ENCODE measurements at regions not wholly inside any gene's neighbourhood (a gene's known extent, or its start where the extent isn't known, plus 50 kb on each side); places are given as distances from the start of the nearest gene placed in this dataset.

DNA sequence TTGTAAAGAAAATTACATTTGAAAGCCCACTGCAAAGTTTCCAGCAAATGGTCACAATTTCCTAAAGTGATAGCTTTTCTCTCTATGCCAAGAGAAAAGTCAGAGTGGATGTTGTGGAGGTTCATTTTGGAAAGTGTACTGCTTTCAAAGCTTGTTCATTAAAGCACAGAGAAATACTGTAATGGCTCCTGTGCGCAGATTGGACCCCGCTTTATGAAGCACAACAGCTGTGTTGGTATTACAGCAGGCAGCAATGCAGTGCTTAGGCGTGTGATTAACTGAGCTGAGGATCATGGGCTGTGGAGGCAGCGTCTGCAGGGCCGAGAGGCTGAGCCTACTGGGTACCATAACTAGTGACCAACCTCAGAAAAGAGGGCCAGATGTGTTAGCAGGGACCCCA lies 478.4 kb upstream of the CFAP20DC start:
- TF ChIP-seq, protein P1, sequence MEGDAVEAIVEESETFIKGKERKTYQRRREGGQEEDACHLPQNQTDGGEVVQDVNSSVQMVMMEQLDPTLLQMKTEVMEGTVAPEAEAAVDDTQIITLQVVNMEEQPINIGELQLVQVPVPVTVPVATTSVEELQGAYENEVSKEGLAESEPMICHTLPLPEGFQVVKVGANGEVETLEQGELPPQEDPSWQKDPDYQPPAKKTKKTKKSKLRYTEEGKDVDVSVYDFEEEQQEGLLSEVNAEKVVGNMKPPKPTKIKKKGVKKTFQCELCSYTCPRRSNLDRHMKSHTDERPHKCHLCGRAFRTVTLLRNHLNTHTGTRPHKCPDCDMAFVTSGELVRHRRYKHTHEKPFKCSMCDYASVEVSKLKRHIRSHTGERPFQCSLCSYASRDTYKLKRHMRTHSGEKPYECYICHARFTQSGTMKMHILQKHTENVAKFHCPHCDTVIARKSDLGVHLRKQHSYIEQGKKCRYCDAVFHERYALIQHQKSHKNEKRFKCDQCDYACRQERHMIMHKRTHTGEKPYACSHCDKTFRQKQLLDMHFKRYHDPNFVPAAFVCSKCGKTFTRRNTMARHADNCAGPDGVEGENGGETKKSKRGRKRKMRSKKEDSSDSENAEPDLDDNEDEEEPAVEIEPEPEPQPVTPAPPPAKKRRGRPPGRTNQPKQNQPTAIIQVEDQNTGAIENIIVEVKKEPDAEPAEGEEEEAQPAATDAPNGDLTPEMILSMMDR (IDR thresholded peaks at IDR 0.05; ENCODE audit: low read depth, low read length) = no peak
- in situ Hi-C loops (cut with HindIII; ENCODE audit: low sequenced_read_pairs) = no loop called here
- no peak overlapping the region for H3K4me3 ChIP-seq (ENCODE audit: low read depth, low read length)
- no peak for DNase-seq (ENCODE audit: low read depth, low spot score)

DNA sequence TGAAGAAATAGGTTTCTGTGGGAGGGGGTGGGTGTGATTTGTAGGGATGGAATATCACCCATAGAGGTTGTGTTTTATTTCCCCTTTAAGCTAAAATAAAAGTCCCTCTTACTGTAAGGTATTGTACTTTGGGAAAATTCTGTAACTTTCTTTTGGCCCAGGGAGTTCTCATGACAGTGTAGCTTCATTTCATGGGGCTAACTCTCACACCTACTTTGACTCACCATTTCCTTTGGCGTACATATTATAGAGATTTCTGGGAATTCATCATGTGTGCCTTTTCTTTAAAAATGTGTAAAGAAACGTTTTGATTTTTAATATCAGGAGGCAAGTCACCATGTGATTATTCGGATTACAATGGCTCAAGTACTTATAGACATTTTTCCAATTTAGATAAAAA lies 477.7 kb upstream of the CFAP20DC start:
- DNase-seq (ENCODE audit: low read depth, low spot score) = no peak
- TF ChIP-seq, protein P1 (IDR thresholded peaks at IDR 0.05; ENCODE audit: low read depth, low read length) = no peak
- no peak overlapping the region for H3K4me3 ChIP-seq (ENCODE audit: low read depth, low read length)
- in situ Hi-C loops (cut with HindIII; ENCODE audit: low sequenced_read_pairs) = no loop called here

- DNase-seq (ENCODE audit: low read depth, low spot score) = no peak
- TF ChIP-seq, protein P1 (IDR thresholded peaks at IDR 0.05; ENCODE audit: low read depth, low read length) = no peak
- in situ Hi-C loops (cut with HindIII; ENCODE audit: low sequenced_read_pairs) = no loop called here
- no peak overlapping the region for H3K4me3 ChIP-seq (ENCODE audit: low read depth, low read length)
These were observed 477.2 kb upstream of the CFAP20DC start for GRCh38 chr3:59526999-59527398.

DNA sequence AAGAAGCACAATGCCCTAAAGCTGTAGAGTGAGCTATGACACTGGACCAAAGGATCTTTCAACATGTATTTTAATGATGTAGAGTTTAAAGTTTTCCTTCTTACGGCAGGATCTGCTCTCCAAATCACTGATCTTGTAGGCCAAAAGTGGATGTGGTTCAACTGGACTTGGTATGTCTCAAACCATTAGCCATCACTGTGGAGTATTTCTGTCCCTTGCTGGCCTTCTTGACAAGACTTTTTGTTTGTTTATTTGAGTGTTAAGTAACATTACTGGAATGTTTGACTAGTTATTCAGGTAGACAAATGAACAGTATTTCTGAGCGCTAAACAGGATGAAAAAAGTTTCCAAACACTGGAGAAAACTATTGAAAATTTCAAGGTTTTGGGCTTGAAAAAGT lies 472.7 kb upstream of the CFAP20DC start:
- in situ Hi-C loops (cut with HindIII; ENCODE audit: low sequenced_read_pairs) = no loop called here
- no peak overlapping the region for H3K4me3 ChIP-seq (ENCODE audit: low read depth, low read length)
- DNase-seq (ENCODE audit: low read depth, low spot score) = no peak
- TF ChIP-seq, protein P1 (IDR thresholded peaks at IDR 0.05; ENCODE audit: low read depth, low read length) = no peak

GRCh38 chr3:59519094-59519493 lies 469.3 kb upstream of the CFAP20DC start:
- in situ Hi-C loops (cut with HindIII; ENCODE audit: low sequenced_read_pairs) = no loop called here
- TF ChIP-seq, protein P1 (IDR thresholded peaks at IDR 0.05; ENCODE audit: low read depth, low read length) = no peak
- H3K4me3 ChIP-seq (ENCODE audit: low read depth, low read length) = no peak overlapping the region
- no peak for DNase-seq (ENCODE audit: low read depth, low spot score)

- TF ChIP-seq, protein P1 (IDR thresholded peaks at IDR 0.05; ENCODE audit: low read depth, low read length) = no peak
- H3K4me3 ChIP-seq (ENCODE audit: low read depth, low read length) = no peak overlapping the region
- no peak for DNase-seq (ENCODE audit: low read depth, low spot score)
- in situ Hi-C loops (cut with HindIII; ENCODE audit: low sequenced_read_pairs) = no loop called here
These were observed 468.6 kb upstream of the CFAP20DC start for GRCh38 chr3:59518283-59519055.
